HG03135 (cell line): ENCODE measurements at regions not wholly inside any gene's neighbourhood (a gene's known extent, or its start where the extent isn't known, plus 50 kb on each side); places are given as distances from the start of the nearest gene placed in this dataset.
"Not testable (repeated sequence)": the region's sequence is repeated elsewhere in the genome, so short reads cannot be mapped to it uniquely, and the experiment has no call there.

Experiments
- ATAC-seq: cut with Tn5 transposase; IDR thresholded peaks from one replicate; pipeline ENCODE4 v1.9.1; 2021; ENCODE audit warnings: mild to moderate bottlenecking, moderate library complexity; ENCODE audit not compliant: unreplicated experiment

- no peak for ATAC-seq
Observed at GRCh38 chr10:121316432-121316831, 281.8 kb downstream of the FGFR2 start.

GRCh38 chr10:121317374-121317773 lies 280.9 kb downstream of the FGFR2 start:
- ATAC-seq = no peak

GRCh38 chr10:121322046-121322445 lies 276.2 kb downstream of the FGFR2 start:
- no peak for ATAC-seq

- ATAC-seq = no peak
Observed at GRCh38 chr10:121322776-121323175, 275.5 kb downstream of the FGFR2 start.

GRCh38 chr10:121323443-121323842 lies 274.8 kb downstream of the FGFR2 start:
- no peak for ATAC-seq

GRCh38 chr10:121324678-121325213 lies 273.5 kb downstream of the FGFR2 start:
- ATAC-seq = no peak

GRCh38 chr10:121325490-121326231 lies 272.6 kb downstream of the FGFR2 start:
- ATAC-seq = no peak

- ATAC-seq = no peak
Observed at GRCh38 chr10:121326905-121327304, 271.3 kb downstream of the FGFR2 start.

GRCh38 chr10:121327727-121328126 lies 270.5 kb downstream of the FGFR2 start:
- no peak for ATAC-seq

GRCh38 chr10:121329631-121330030 lies 268.6 kb downstream of the FGFR2 start:
- not testable (repeated sequence) for ATAC-seq

- ATAC-seq = no peak
Observed at GRCh38 chr10:121330563-121330962, 267.7 kb downstream of the FGFR2 start.

GRCh38 chr10:121332353-121332752 lies 265.9 kb downstream of the FGFR2 start:
- no peak for ATAC-seq

- no peak for ATAC-seq
Observed at GRCh38 chr10:121332829-121333765, 265.1 kb downstream of the FGFR2 start.

- no peak for ATAC-seq
Observed at GRCh38 chr10:121335386-121335925, 262.8 kb downstream of the FGFR2 start.

GRCh38 chr10:121337427-121337826 lies 260.8 kb downstream of the FGFR2 start:
- no peak for ATAC-seq

- no peak for ATAC-seq
Observed at GRCh38 chr10:121338206-121338980, 259.9 kb downstream of the FGFR2 start.

GRCh38 chr10:121339114-121339513 lies 259.1 kb downstream of the FGFR2 start:
- no peak for ATAC-seq

GRCh38 chr10:121340271-121340831 lies 257.9 kb downstream of the FGFR2 start:
- ATAC-seq = no peak

- ATAC-seq = no peak
Observed at GRCh38 chr10:121351540-121351939, 246.7 kb downstream of the FGFR2 start.

GRCh38 chr10:121352231-121352855 lies 245.9 kb downstream of the FGFR2 start:
- no peak for ATAC-seq
